ENCODE measurements at regions not wholly inside any gene's neighbourhood (a gene's known extent, or its start where the extent isn't known, plus 50 kb on each side); places are given as distances from the start of the nearest gene placed in this dataset.

- no peak for DNase-seq (ENCODE audit: extremely low read depth in 1 of 2, low read depth in 1 of 2)
Observed at GRCh38 chr16:79912592-79913310, 312.2 kb upstream of the MAF start.

DNA sequence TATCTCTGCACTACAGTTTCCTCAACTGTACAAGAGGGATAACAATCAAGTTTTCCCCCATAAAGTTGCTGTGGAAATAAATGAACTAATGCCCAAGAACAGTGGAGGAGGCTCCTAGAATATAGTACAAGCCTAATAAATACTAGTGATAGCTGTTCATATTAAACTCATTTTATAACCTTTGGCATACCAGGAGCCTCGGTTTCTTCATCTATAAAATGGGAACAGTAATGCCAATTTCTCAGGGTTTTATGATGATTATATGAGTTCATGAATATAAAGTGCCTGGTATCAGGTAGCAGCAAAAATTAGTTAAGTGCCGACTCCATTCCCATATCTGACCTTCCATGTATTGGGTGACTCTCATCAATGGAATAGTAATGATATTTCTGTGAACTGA is 311.1 kb upstream of the MAF start:
- DNase-seq (ENCODE audit: extremely low read depth in 1 of 2, low read depth in 1 of 2) = no peak

- DNase-seq (ENCODE audit: extremely low read depth in 1 of 2, low read depth in 1 of 2) = no peak
Observed at GRCh38 chr16:79909571-79909970, 309.0 kb upstream of the MAF start.

- DNase-seq (ENCODE audit: extremely low read depth in 1 of 2, low read depth in 1 of 2) = no peak
Observed at GRCh38 chr16:79903471-79903870, 302.9 kb upstream of the MAF start.

DNA sequence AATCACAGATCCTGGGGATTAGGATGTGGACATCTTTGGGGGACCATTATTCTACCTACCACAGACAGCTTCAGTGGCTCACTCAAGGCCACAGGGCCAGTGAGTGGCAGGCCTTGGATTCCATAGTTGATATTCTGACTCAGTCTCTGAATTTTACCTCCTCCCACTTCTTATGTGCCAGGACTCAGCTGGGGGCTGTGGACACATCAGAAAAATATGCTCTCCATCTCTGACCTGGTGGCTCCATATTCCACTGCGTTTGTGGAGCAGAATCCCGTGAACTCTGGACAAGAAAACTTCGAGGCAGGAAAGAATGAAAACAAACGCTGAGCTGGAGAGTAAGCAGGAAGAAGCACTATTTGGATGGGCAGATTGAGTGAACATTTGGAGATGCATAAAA is 301.8 kb upstream of the MAF start:
- no peak for DNase-seq (ENCODE audit: extremely low read depth in 1 of 2, low read depth in 1 of 2)

GRCh38 chr16:79901522-79901921 is 301.0 kb upstream of the MAF start:
- DNase-seq (ENCODE audit: extremely low read depth in 1 of 2, low read depth in 1 of 2) = no peak

- no peak for DNase-seq (ENCODE audit: extremely low read depth in 1 of 2, low read depth in 1 of 2)
Observed at GRCh38 chr16:79899716-79900115, 299.2 kb upstream of the MAF start.

- DNase-seq (ENCODE audit: extremely low read depth in 1 of 2, low read depth in 1 of 2) = no peak
Observed at GRCh38 chr16:79899316-79899715, 298.8 kb upstream of the MAF start.

GRCh38 chr16:79898703-79899102 is 298.2 kb upstream of the MAF start:
- DNase-seq (ENCODE audit: extremely low read depth in 1 of 2, low read depth in 1 of 2) = no peak

GRCh38 chr16:79897453-79898146 is 297.1 kb upstream of the MAF start:
- no peak for DNase-seq (ENCODE audit: extremely low read depth in 1 of 2, low read depth in 1 of 2)

GRCh38 chr16:79897104-79897452 is 296.5 kb upstream of the MAF start:
- no peak for DNase-seq (ENCODE audit: extremely low read depth in 1 of 2, low read depth in 1 of 2)

DNA sequence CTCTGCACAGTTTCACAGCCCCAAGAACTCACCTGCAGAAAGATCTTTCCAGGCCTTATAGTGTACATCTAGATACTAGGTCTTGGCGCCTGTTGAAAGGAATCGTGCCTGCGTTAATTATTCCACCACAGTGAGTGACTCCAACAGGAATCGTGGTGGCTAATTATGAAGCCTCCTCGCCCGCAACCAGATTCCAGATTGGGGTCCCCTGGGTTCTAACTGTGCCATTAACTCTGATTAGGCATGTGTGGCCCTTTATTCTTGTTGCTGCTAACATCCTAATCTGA is 295.3 kb upstream of the MAF start:
- DNase-seq (ENCODE audit: extremely low read depth in 1 of 2, low read depth in 1 of 2) = no peak

GRCh38 chr16:79895053-79895916 is 294.7 kb upstream of the MAF start:
- no peak for DNase-seq (ENCODE audit: extremely low read depth in 1 of 2, low read depth in 1 of 2)

GRCh38 chr16:79893445-79893844 is 292.9 kb upstream of the MAF start:
- no peak for DNase-seq (ENCODE audit: extremely low read depth in 1 of 2, low read depth in 1 of 2)

DNA sequence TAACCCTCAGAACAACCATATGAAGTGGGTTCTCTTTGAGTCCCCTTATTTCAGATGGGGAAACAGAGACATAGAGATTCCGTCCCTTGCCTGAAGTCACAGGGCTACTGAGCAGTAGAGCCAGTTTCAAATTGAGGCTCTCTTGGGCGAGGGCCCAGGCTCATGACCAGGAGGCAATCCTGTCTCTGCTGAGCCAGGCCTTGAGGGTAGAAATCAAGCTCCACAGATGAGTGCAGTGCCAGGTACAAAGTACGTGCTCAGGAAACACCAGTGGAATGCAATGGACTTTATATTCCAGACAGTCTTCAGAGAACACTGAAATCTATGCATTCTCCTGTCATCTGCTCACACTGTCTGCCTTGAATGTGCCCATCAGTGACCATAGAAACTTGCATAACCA is 291.7 kb upstream of the MAF start:
- DNase-seq (ENCODE audit: extremely low read depth in 1 of 2, low read depth in 1 of 2) = no peak

- DNase-seq (ENCODE audit: extremely low read depth in 1 of 2, low read depth in 1 of 2) = no peak
Observed at GRCh38 chr16:79891458-79891857, 290.9 kb upstream of the MAF start.

DNA sequence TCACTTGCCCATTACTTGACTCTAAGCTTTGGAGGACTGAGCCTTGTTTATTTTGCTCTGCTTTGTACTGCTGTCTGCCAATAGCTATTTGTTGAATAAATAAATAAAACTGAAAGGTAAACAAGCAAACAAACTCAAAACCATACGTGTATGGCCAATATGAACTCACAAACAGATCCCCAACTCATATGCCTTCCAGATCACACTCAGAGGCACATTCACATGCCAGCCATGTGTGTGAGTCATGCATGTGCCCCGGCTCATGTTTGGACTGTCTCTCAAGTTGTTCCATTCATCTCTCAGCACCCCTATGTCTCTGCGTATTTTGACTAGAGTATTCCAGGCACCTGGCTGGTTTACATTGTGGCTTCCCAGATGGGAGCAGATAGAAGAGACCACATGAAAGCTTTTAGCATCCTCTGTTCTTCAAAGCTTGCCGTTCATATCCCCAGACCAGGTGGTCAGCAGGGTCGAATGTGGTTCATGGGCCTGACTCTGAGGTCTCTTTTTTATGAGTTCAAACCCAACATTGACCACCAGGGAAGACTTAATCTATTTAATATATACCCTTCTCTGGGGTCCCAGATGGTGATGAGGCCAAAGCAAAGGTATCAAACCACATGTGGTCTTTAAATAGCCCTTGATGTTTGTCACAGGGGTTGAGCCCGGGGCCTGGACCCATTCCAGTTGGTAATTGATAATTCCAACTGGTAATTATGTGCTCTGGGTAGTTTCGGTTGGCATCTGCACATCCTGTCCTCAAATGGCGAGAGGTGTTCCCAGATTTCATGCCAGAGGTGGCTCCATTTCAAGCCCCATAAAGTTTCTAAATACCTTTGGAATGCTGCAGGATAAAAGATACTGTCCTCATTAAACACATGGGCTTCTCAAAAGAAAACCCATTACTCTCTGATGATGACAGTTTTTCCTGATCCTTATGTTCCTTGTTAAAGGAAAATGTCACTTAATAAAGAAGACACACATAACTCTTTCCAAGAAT is 287.3 kb upstream of the MAF start:
- no peak for DNase-seq (ENCODE audit: extremely low read depth in 1 of 2, low read depth in 1 of 2)

DNA sequence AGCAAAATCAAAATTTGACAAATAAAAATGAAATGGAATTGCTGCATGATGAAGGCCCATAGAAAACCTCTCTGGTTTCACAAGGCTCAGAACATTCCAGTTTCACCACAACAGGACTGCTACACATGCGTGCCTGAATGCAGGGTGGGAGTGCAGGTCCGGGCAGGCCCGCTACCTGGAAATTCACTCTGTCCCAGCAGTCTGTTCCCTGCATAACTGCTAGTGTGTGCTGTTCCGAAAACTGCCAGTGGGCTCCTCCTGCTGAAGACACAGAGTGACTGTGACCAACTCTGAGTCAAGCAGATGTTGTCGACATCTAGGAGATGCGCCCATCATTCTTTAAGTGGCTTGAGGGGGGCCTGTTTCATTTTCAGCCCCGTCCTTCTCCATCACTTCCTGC is 284.8 kb upstream of the MAF start:
- no peak for DNase-seq (ENCODE audit: extremely low read depth in 1 of 2, low read depth in 1 of 2)

- no peak for DNase-seq (ENCODE audit: extremely low read depth in 1 of 2, low read depth in 1 of 2)
Observed at GRCh38 chr16:79883494-79883893, 283.0 kb upstream of the MAF start.

DNA sequence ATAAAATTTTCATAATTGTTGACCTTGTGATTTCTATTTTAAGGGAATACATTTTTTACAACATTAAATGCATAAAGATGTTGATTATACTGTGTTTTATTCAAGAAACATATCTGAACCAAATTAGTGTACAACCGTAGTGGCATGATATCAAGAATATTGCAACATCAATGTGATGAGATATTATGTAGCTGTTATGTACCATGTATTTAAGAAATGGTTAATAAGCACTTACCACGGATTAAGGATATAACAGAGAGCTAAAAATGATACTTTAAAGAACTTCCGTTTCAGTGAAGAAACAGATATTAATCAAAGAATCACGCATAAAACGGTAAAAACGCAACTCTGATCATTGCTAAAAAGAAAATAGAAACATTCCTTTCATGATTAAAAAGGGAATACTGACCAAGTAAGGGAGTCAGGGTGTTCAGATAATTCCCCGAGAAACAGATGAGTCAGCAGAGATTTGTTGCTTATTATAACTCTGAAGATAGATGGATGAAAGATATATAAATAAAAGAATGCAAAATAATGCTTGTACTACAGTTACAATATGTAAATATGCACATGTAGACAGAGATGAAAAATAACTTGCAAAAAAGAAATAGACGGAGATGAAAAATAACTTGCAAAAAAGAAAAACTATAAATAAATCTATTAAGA is 281.9 kb upstream of the MAF start:
- DNase-seq (ENCODE audit: extremely low read depth in 1 of 2, low read depth in 1 of 2) = no peak

Measured in stimulated activated CD8-positive, alpha-beta memory T cell treated with anti-CD3 and anti-CD28 coated beads, Interleukin-7, amount 100 ng/mL, for 48 hours (primary cell).